Neuron (in vitro differentiated cells): ENCODE measurements at regions not wholly inside any gene's neighbourhood (a gene's known extent, or its start where the extent isn't known, plus 50 kb on each side); places are given as distances from the start of the nearest gene placed in this dataset.
"Not testable (repeated sequence)": the region's sequence is repeated elsewhere in the genome, so short reads cannot be mapped to it uniquely, and the experiment has no call there.

ENCODE experiments used
- H2AFZ ChIP-seq: one replicate; pipeline ENCODE4 v1.6.1; 2013; ENCODE audit warnings: low read depth, mild to moderate bottlenecking, inconsistent platforms, low read length, moderate library complexity
- H3K27me3 ChIP-seq: one replicate; pipeline ENCODE4 v1.6.1; 2013; ENCODE audit warnings: low read length; ENCODE audit not compliant: insufficient read depth
- H3K36me3 ChIP-seq: one replicate; pipeline ENCODE4 v1.6.1; 2013; ENCODE audit warnings: low read length; ENCODE audit not compliant: insufficient read depth
- H3K4me1 ChIP-seq: one replicate; pipeline ENCODE4 v1.6.1; 2013; ENCODE audit warnings: low read length; ENCODE audit not compliant: insufficient read depth
- H3K4me3 ChIP-seq: 2 replicates; pipeline ENCODE4 v1.5.1; 2013; ENCODE audit warnings: mild to moderate bottlenecking, low read length, moderate library complexity
- H3K9me3 ChIP-seq: one replicate; pipeline ENCODE4 v1.6.1; 2013; ENCODE audit warnings: low read length

GRCh38 chr7:93029056-93029455 lies 88.7 kb downstream of the SAMD9 start:
- Histone ChIP-seq H2AFZ (no peak overlapping the region), H3K36me3 (no peaks in the 10 kb centered on the region), H3K4me1 (no peaks in the 10 kb centered on the region), H3K4me3 (no peak overlapping the region), H3K27me3 (no peaks in the 10 kb centered on the region), H3K9me3 (no peaks in the 10 kb centered on the region)

GRCh38 chr7:93028610-93029009 lies 89.2 kb downstream of the SAMD9 start:
- Histone ChIP-seq H3K9me3 (no peaks in the 10 kb centered on the region), H3K4me3 (no peak overlapping the region), H3K36me3 (no peaks in the 10 kb centered on the region), H2AFZ (no peak overlapping the region), H3K4me1 (no peaks in the 10 kb centered on the region), H3K27me3 (no peaks in the 10 kb centered on the region)

DNA sequence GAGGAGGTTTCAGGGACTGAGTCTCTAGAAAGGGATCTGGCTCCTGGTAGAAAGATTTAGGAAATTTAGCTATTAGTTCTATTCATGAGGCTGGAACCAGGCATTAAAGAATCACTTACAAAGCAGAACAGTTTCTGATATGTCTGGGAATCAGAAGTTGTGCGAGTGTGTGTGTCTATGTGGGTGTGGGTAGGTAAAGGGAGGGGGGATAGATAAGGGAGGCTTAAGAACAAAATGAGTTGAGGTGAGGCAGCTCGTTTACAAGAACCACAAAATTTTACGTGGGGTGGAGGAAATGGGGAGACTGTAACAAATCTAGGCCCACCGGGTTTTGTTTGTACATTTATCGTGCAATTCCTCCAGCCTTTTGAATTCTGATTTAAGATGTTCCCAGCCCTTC lies 90.7 kb downstream of the SAMD9 start:
- Histone ChIP-seq H3K4me1 (no peaks in the 10 kb centered on the region), H2AFZ (no peak overlapping the region), H3K36me3 (no peaks in the 10 kb centered on the region), H3K9me3 (no peaks in the 10 kb centered on the region), H3K4me3 (no peak overlapping the region), H3K27me3 (no peaks in the 10 kb centered on the region)

DNA sequence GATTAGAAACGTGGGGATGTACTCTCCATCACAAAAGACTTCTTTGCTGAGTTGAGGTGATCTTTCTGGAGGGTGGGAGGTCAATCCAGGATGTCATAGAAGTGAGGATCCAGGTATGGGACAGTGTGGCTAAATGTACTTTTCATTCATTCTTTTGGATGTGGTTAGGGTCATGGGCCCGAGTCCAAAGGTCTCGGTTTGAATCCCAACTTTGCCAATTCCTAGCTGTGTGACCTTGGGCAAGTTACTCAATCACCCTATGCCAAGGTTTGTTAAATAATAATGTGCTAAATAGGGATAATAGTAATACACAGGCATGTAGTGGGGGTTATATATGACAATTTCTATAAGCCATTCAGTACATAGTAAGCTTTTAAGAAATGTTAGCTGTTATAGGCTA lies 91.4 kb downstream of the SAMD9 start:
- Histone ChIP-seq H3K4me1 (no peaks in the 10 kb centered on the region), H2AFZ (no peak overlapping the region), H3K36me3 (no peaks in the 10 kb centered on the region), H3K9me3 (no peaks in the 10 kb centered on the region), H3K4me3 (no peak overlapping the region), H3K27me3 (no peaks in the 10 kb centered on the region)

DNA sequence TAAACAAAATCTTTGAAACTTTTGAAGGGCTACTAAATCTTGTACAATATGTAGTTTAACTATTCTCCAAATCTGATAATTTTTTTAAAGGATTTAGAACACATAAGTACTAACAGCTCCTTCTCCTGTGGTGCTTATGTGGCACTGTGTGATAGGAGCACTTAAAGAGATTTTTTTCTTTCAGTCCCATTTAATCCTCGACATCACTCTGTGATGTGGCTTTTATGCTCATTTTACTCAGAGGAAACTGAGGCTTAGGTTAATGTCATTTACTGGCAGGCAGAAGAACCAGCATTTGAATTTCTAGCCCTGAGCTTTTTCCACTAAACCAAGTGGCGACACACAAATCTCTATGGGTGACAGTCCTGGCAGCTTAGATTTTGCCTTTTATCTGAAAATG lies 92.4 kb downstream of the SAMD9 start:
- H3K4me1 ChIP-seq, result no peaks in the 10 kb centered on the region
- H3K36me3 ChIP-seq, result no peaks in the 10 kb centered on the region
- no peak overlapping the region for H3K4me3 ChIP-seq
- no peaks in the 10 kb centered on the region for H3K9me3 ChIP-seq
- no peak overlapping the region for H2AFZ ChIP-seq
- H3K27me3 ChIP-seq, result no peaks in the 10 kb centered on the region

DNA sequence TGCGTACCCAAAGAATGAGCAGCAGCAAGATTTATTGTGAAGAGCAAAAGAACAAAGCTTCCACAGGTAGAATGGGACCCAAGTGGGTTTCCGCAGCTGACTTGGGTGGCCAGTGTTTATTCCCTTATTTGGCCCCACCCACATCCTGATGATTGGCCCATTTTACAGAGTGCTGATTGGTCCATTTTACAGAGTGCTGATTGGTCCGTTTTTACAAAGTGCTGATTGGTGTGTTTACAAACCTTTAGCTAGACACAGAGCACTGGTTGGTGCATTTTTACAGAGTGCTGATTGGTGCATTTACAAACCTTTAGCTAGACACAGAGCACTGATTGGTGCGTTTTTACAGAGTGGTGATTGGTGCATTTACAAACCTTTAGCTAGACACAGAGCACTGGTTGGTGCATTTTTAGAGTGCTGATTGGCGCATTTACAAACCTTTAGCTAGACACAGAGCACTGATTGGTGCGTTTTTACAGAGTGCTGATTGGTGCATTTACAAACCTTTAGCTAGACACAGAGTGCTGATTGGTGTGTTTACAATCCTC lies 94.8 kb downstream of the SAMD9 start:
- not testable (repeated sequence) for H2AFZ ChIP-seq, H3K4me3 ChIP-seq, H3K4me1 ChIP-seq, H3K36me3 ChIP-seq, H3K9me3 ChIP-seq, H3K27me3 ChIP-seq

GRCh38 chr7:93021748-93022147 lies 96.0 kb downstream of the SAMD9 start:
- H3K4me3 ChIP-seq, result no peak overlapping the region
- no peaks in the 10 kb centered on the region for H3K27me3 ChIP-seq
- no peaks in the 10 kb centered on the region for H3K4me1 ChIP-seq
- no peaks in the 10 kb centered on the region for H3K9me3 ChIP-seq
- no peak overlapping the region for H2AFZ ChIP-seq
- no peaks in the 10 kb centered on the region for H3K36me3 ChIP-seq

GRCh38 chr7:93018716-93019115 lies 99.1 kb downstream of the SAMD9 start:
- Histone ChIP-seq H3K4me3 (no peak overlapping the region), H3K27me3 (no peaks in the 10 kb centered on the region), H3K4me1 (peaks cover 7% of the 10 kb centered on the region), H2AFZ (no peak overlapping the region), H3K36me3 (no peaks in the 10 kb centered on the region), H3K9me3 (no peaks in the 10 kb centered on the region)

DNA sequence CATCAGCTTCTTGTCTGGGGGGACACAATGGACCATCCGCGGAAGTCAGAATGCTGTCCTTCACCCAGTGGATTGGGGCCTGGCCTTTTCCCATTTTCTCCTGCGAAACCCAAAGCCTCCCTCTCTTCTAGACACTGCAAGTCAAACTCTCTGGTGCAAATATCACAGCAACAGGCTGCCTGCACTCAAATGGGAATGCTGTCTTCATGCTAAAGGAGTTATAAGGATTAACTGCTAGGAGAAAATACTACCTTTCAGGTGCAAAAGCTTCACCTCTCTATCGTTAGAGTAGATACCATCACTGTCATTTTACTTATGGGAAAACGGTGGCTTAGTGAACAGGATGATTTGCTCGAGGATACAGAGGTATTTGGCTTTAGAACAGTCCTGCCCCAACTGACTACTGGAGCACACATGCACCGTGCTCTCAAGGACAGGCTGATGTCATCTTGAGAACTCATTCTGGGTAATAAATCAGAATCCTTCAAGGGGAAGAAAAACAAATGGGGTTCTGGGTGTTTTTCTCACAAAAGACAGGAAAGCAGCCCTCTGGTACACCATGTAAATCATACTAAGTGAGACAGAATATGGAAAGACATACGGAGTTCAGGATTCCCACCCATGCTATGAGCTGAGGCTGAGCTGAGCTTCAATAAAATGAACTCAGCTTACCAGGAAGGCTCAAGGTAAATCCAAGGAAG lies 100.9 kb downstream of the SAMD9 start:
- Histone ChIP-seq H3K36me3 (no peaks in the 10 kb centered on the region), H3K4me1 (peaks cover 7% of the 10 kb centered on the region), H3K9me3 (no peaks in the 10 kb centered on the region), H3K4me3 (no peak overlapping the region), H3K27me3 (no peaks in the 10 kb centered on the region), H2AFZ (no peak overlapping the region)

DNA sequence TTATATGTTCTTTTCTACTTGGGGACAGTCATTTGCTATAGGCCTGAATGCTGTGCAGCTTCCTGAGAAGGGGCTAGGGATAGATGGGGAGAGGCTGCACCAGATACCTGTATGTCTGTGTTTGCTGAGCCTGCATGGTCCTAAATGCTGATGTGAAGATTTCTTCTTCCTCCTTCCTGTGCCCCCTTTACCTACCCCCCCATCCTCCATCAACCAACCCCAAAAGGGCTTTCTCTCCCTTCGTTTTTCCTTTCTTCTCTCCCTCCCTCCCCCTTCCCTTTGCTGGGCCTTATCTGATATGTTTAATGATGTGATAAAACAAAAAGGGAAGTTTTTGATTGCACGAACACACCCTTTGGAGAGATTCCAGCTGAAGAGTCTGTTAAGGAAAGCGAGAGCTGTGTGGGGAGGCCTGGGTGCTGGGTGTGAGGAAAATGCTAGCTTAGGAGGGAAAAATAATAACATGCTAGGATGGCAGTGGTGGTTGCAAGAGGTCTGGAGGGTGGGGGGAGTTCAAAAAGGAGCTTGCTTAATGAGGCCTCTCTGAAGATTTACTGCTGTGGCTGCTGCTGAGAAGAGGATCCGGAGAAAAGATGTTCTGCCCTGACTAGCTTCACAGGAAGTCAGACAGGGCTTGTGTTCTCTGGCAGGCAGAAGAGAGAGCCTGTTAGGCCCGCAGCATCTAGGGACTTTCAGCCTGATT lies 101.8 kb downstream of the SAMD9 start:
- no peaks in the 10 kb centered on the region for H3K36me3 ChIP-seq
- H3K27me3 ChIP-seq, result no peaks in the 10 kb centered on the region
- H3K4me1 ChIP-seq, result peaks cover 7% of the 10 kb centered on the region
- peak overlapping the region; percentile 40 for H2AFZ ChIP-seq
- H3K9me3 ChIP-seq, result no peaks in the 10 kb centered on the region
- H3K4me3 ChIP-seq, result no peak overlapping the region

DNA sequence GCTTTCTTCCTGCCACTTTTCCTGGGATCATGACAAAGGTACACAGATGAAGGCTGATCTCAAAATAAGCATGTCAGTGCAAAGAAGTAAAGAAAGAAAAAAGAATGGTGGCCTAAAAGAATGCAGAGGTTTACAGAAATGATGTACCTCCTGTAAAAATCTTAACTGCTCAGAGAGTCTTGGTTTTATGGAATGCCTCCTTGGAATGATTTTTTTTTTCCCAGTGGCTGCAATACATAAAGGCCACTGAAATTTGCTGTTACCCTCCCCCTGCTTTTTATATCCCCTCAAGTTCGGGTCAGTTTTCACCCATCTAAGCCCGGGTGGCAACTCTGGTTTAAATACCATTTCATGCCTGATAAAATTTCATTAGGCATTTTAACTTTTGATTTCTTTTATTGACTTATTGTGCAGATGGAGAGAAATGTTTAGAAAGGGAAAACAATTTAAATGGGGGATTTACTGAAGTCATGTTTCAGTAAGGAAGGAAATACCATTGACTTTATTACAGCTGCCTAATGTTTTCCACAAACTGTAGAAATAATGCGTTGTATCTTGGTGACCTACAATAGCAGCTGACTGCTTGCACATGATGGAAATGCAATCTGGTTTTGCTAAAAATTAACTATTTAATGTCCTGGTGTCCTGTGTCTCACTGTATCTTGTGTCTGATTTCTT lies 102.5 kb downstream of the SAMD9 start:
- H3K9me3 ChIP-seq, result no peaks in the 10 kb centered on the region
- peaks cover 7% of the 10 kb centered on the region for H3K4me1 ChIP-seq
- H3K27me3 ChIP-seq, result no peaks in the 10 kb centered on the region
- peak overlapping the region; percentile 14 for H2AFZ ChIP-seq
- no peaks in the 10 kb centered on the region for H3K36me3 ChIP-seq
- no peak overlapping the region for H3K4me3 ChIP-seq

- Histone ChIP-seq H2AFZ (no peak overlapping the region), H3K9me3 (no peaks in the 10 kb centered on the region), H3K36me3 (no peaks in the 10 kb centered on the region), H3K27me3 (no peaks in the 10 kb centered on the region), H3K4me3 (no peak overlapping the region), H3K4me1 (peaks cover 7% of the 10 kb centered on the region)
Observed at GRCh38 chr7:93014410-93014809, 103.4 kb downstream of the SAMD9 start.

DNA sequence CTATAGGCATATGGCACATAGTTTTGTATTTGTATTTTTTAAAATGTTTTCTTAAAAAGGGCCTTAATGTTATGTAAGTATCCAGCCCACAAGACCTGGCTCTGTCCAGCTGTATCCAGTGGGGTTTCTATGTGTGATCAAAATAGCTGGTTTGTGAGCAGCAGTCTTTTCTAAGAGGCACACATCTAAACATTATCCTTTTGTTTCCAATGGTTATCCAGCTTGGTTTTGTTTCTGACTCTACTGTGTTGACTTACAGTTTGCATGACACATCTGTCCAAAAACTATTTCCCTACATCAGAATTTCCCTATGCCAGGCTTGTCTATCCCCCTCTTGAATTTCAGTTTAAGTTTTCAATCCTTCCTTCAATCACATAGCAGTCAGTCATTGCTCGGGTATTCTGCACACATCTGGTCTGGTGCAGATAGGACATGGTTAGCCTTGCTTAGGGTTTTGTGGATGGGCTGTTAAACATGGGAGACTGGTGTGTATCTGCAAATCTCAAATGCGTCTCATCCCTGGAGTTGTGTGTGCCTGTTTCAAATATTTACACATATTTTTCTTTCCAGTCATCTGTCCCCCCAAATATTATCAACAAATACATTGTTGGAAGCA lies 104.2 kb downstream of the SAMD9 start:
- Histone ChIP-seq H3K4me3 (no peak overlapping the region), H3K36me3 (no peaks in the 10 kb centered on the region), H3K4me1 (peaks cover 7% of the 10 kb centered on the region), H3K9me3 (no peaks in the 10 kb centered on the region), H2AFZ (no peak overlapping the region), H3K27me3 (no peaks in the 10 kb centered on the region)
